ENCODE measurements at regions not wholly inside any gene's neighbourhood (a gene's known extent, or its start where the extent isn't known, plus 50 kb on each side); places are given as distances from the start of the nearest gene placed in this dataset.
"Not testable (repeated sequence)": the region's sequence is repeated elsewhere in the genome, so short reads cannot be mapped to it uniquely, and the experiment has no call there.

- H3K36me3 ChIP-seq (ENCODE audit: control insufficient read depth, insufficient read depth, low read length): no peaks in the 10 kb centered on the region
- H3K4me3 ChIP-seq (ENCODE audit: insufficient read depth, low read depth, low read length, poor library complexity, severe bottlenecking): no peak overlapping the region
- H3K4me1 ChIP-seq (ENCODE audit: control insufficient read depth, insufficient read depth, low read length, poor library complexity, severe bottlenecking): no peaks in the 10 kb centered on the region
- no peak overlapping the region for H3K27ac ChIP-seq (ENCODE audit: insufficient read depth, low read length, poor library complexity, severe bottlenecking)
- no peak for DNase-seq
- no peaks in the 10 kb centered on the region for H3K9me3 ChIP-seq (ENCODE audit: control insufficient read depth, low read length)
- H3K27me3 ChIP-seq (replicated peaks; ENCODE audit: control insufficient read depth, insufficient read depth, low read length, poor library complexity, severe bottlenecking): no peaks in the 10 kb centered on the region
Measured at GRCh38 chr10:7070950-7071349, 339.9 kb downstream of the SFMBT2 start.

DNA sequence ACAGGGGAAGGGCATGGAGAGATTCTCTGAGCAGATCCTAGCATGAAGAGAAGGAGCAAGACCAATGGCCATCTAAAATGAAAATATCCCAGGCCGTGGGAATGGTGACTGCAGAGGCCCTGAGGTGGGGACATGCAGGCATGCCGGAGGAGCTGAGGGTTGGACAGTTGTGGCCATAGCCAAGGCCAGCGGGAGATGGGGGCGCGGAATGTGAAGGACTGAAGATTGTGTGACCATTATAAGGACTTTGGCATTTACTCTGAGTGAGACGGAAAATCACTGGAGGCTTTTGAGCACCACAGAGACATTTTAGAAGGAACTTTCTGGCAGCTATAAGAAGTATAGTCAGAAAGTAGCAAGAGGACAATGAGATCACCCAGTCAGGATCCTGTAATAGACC, 341.1 kb downstream of the SFMBT2 start:
- H3K27ac ChIP-seq (ENCODE audit: insufficient read depth, low read length, poor library complexity, severe bottlenecking): no peak overlapping the region
- H3K36me3 ChIP-seq (ENCODE audit: control insufficient read depth, insufficient read depth, low read length): no peaks in the 10 kb centered on the region
- DNase-seq: no peak
- H3K4me1 ChIP-seq (ENCODE audit: control insufficient read depth, insufficient read depth, low read length, poor library complexity, severe bottlenecking): no peaks in the 10 kb centered on the region
- H3K9me3 ChIP-seq (ENCODE audit: control insufficient read depth, low read length): no peaks in the 10 kb centered on the region
- H3K27me3 ChIP-seq (replicated peaks; ENCODE audit: control insufficient read depth, insufficient read depth, low read length, poor library complexity, severe bottlenecking): no peaks in the 10 kb centered on the region
- no peak overlapping the region for H3K4me3 ChIP-seq (ENCODE audit: insufficient read depth, low read depth, low read length, poor library complexity, severe bottlenecking)

GRCh38 chr10:7056216-7056615, 354.6 kb downstream of the SFMBT2 start:
- Histone ChIP-seq H3K9me3 (ENCODE audit: control insufficient read depth, low read length) (no peaks in the 10 kb centered on the region), H3K36me3 (ENCODE audit: control insufficient read depth, insufficient read depth, low read length) (no peaks in the 10 kb centered on the region)

GRCh38 chr10:7054915-7055314, 355.9 kb downstream of the SFMBT2 start:
- DNase-seq: no peak
- H3K9me3 ChIP-seq (ENCODE audit: control insufficient read depth, low read length): no peaks in the 10 kb centered on the region

More at GRCh38 chr10:7056216-7056615, 354.6 kb downstream of the SFMBT2 start:
- no peak for DNase-seq
- Histone ChIP-seq H3K27ac (ENCODE audit: insufficient read depth, low read length, poor library complexity, severe bottlenecking) (no peak overlapping the region), H3K4me3 (ENCODE audit: insufficient read depth, low read depth, low read length, poor library complexity, severe bottlenecking) (no peak overlapping the region), H3K27me3 (replicated peaks; ENCODE audit: control insufficient read depth, insufficient read depth, low read length, poor library complexity, severe bottlenecking) (no peaks in the 10 kb centered on the region), H3K4me1 (ENCODE audit: control insufficient read depth, insufficient read depth, low read length, poor library complexity, severe bottlenecking) (no peaks in the 10 kb centered on the region)

DNA sequence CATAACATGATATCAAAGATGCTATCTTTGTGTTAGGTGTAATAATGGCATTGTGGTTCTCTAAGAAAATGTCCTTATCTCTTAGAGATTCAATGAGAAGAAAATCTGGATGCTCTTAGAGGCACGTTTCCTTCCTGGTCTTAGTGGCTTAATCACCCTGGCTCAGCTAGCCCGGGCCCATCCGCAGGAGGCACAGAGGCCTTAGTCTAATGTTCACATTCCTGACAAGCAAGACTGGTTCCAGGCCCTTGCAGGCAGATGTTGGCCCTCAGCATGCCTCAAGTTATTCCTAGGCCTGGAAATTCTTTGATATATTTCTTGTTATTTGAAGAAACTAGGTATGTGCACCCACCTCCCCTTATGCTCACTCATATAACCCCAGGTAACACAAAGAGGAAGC, 357.6 kb downstream of the SFMBT2 start:
- Histone ChIP-seq H3K27me3 (replicated peaks; ENCODE audit: control insufficient read depth, insufficient read depth, low read length, poor library complexity, severe bottlenecking) (no peaks in the 10 kb centered on the region), H3K9me3 (ENCODE audit: control insufficient read depth, low read length) (no peaks in the 10 kb centered on the region), H3K27ac (ENCODE audit: insufficient read depth, low read length, poor library complexity, severe bottlenecking) (no peak overlapping the region), H3K4me1 (ENCODE audit: control insufficient read depth, insufficient read depth, low read length, poor library complexity, severe bottlenecking) (no peaks in the 10 kb centered on the region), H3K4me3 (ENCODE audit: insufficient read depth, low read depth, low read length, poor library complexity, severe bottlenecking) (no peak overlapping the region), H3K36me3 (ENCODE audit: control insufficient read depth, insufficient read depth, low read length) (no peaks in the 10 kb centered on the region)
- DNase-seq: no peak

More at GRCh38 chr10:7054915-7055314, 355.9 kb downstream of the SFMBT2 start:
- H3K4me3 ChIP-seq (ENCODE audit: insufficient read depth, low read depth, low read length, poor library complexity, severe bottlenecking): no peak overlapping the region
- no peaks in the 10 kb centered on the region for H3K36me3 ChIP-seq (ENCODE audit: control insufficient read depth, insufficient read depth, low read length)
- H3K27me3 ChIP-seq (replicated peaks; ENCODE audit: control insufficient read depth, insufficient read depth, low read length, poor library complexity, severe bottlenecking): no peaks in the 10 kb centered on the region
- no peaks in the 10 kb centered on the region for H3K4me1 ChIP-seq (ENCODE audit: control insufficient read depth, insufficient read depth, low read length, poor library complexity, severe bottlenecking)
- no peak overlapping the region for H3K27ac ChIP-seq (ENCODE audit: insufficient read depth, low read length, poor library complexity, severe bottlenecking)

DNA sequence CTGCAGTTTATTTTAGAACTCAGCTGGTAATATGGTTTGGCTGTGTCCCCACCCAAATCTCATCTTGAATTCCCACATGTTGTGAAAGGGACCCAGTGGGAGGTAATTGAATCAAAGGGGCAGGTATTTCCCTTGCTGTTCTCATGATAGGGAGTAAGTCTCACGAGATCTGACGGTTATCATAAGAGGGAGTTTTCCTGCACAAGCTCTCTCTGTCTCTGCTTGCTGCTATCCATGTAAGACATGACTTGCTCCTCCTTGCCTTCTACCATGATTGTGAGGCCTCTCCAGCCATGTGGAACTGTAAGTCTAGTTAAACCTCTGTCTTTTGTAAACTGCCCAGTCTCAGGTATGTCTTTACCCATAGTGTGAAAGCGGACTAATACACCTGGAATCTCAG, 360.8 kb downstream of the SFMBT2 start:
- not testable (repeated sequence) for DNase-seq; H3K27ac ChIP-seq (ENCODE audit: insufficient read depth, low read length, poor library complexity, severe bottlenecking); H3K27me3 ChIP-seq (replicated peaks; ENCODE audit: control insufficient read depth, insufficient read depth, low read length, poor library complexity, severe bottlenecking); H3K36me3 ChIP-seq (ENCODE audit: control insufficient read depth, insufficient read depth, low read length); H3K4me3 ChIP-seq (ENCODE audit: insufficient read depth, low read depth, low read length, poor library complexity, severe bottlenecking); H3K9me3 ChIP-seq (ENCODE audit: control insufficient read depth, low read length)
- peaks cover 21% of the 10 kb centered on the region for H3K4me1 ChIP-seq (ENCODE audit: control insufficient read depth, insufficient read depth, low read length, poor library complexity, severe bottlenecking)

DNA sequence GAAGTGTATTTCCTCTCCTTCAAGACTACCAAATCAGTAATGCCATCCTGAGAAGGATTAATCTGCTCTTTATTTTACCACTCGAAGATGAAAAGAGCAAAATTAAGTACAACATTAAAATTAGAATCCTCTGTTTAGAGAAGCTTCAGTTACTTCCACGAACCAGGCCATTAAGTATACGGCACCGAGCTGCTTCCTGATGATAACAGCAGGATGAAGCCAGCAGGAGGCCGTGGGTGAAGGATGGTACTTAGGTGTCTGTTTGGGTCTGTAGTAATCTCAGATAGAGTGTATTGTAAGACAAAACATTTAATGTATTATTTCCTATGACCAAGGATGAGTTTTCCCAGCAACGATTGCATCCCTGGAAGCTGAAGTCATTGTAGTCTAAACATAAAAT, 362.8 kb downstream of the SFMBT2 start:
- Histone ChIP-seq H3K4me3 (ENCODE audit: insufficient read depth, low read depth, low read length, poor library complexity, severe bottlenecking) (no peak overlapping the region), H3K36me3 (ENCODE audit: control insufficient read depth, insufficient read depth, low read length) (no peaks in the 10 kb centered on the region), H3K9me3 (ENCODE audit: control insufficient read depth, low read length) (no peaks in the 10 kb centered on the region), H3K27me3 (replicated peaks; ENCODE audit: control insufficient read depth, insufficient read depth, low read length, poor library complexity, severe bottlenecking) (no peaks in the 10 kb centered on the region), H3K4me1 (ENCODE audit: control insufficient read depth, insufficient read depth, low read length, poor library complexity, severe bottlenecking) (peaks cover 21% of the 10 kb centered on the region), H3K27ac (ENCODE audit: insufficient read depth, low read length, poor library complexity, severe bottlenecking) (no peak overlapping the region)
- no peak for DNase-seq

DNA sequence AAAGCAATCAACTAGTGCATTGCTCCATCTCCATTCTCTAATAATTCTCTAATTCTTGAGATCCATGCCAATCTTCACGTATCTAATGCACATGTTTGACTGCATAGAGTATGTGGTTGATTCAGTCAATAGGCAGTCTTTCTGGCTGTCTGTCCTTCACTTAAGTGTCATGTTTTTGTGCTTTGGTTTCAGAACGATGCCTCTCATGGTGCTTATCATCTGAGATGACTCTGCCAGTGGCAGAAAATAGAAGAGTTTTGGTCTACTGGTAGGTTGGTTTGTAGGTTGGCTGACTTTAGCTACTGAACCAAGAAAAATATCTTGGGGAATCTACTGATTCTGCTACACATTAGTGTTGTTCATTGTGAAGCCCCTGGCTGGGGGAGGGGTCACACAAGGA, 364.2 kb downstream of the SFMBT2 start:
- no peak overlapping the region for H3K27ac ChIP-seq (ENCODE audit: insufficient read depth, low read length, poor library complexity, severe bottlenecking)
- no peaks in the 10 kb centered on the region for H3K27me3 ChIP-seq (replicated peaks; ENCODE audit: control insufficient read depth, insufficient read depth, low read length, poor library complexity, severe bottlenecking)
- H3K4me3 ChIP-seq (ENCODE audit: insufficient read depth, low read depth, low read length, poor library complexity, severe bottlenecking): no peak overlapping the region
- H3K4me1 ChIP-seq (ENCODE audit: control insufficient read depth, insufficient read depth, low read length, poor library complexity, severe bottlenecking): peaks cover 21% of the 10 kb centered on the region
- DNase-seq: no peak
- no peaks in the 10 kb centered on the region for H3K9me3 ChIP-seq (ENCODE audit: control insufficient read depth, low read length)
- no peaks in the 10 kb centered on the region for H3K36me3 ChIP-seq (ENCODE audit: control insufficient read depth, insufficient read depth, low read length)

GRCh38 chr10:7045891-7046599, 364.8 kb downstream of the SFMBT2 start:
- H3K27me3 ChIP-seq (replicated peaks; ENCODE audit: control insufficient read depth, insufficient read depth, low read length, poor library complexity, severe bottlenecking): no peaks in the 10 kb centered on the region
- no peak overlapping the region for H3K4me3 ChIP-seq (ENCODE audit: insufficient read depth, low read depth, low read length, poor library complexity, severe bottlenecking)
- no peak for DNase-seq
- peaks cover 21% of the 10 kb centered on the region for H3K4me1 ChIP-seq (ENCODE audit: control insufficient read depth, insufficient read depth, low read length, poor library complexity, severe bottlenecking)
- H3K27ac ChIP-seq (ENCODE audit: insufficient read depth, low read length, poor library complexity, severe bottlenecking): no peak overlapping the region
- no peaks in the 10 kb centered on the region for H3K36me3 ChIP-seq (ENCODE audit: control insufficient read depth, insufficient read depth, low read length)
- H3K9me3 ChIP-seq (ENCODE audit: control insufficient read depth, low read length): no peaks in the 10 kb centered on the region

DNA sequence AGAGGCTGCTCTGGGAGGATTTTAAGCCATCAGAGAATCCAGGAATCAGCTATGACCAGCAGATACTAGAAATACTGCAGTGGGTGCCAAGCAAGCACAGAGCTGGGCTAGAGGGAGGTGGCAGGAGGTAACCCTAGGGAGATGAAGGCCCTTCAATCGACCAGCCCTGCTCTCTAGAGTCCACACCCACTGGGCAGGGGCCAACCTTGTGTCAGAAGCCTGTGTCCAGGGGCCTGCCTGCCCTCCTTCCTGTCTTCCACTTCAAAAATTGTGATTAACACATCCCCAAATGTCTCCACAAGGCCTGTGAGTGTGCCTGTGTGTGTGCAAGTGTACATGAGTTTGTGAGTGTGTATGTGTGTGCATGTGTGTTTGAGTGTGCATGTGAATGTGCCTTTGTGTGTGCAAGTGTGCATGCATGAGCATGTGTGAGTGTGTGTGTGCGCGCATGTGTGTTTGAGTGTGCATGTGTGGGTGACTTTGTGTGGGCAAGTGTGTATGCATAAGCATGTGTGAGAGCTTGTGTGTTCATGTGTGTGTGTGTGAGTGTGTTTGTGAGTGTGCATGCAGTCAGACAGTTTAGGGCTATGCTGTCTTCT, 367.7 kb downstream of the SFMBT2 start:
- no peak overlapping the region for H3K27ac ChIP-seq (ENCODE audit: insufficient read depth, low read length, poor library complexity, severe bottlenecking)
- no peaks in the 10 kb centered on the region for H3K27me3 ChIP-seq (replicated peaks; ENCODE audit: control insufficient read depth, insufficient read depth, low read length, poor library complexity, severe bottlenecking)
- H3K4me1 ChIP-seq (ENCODE audit: control insufficient read depth, insufficient read depth, low read length, poor library complexity, severe bottlenecking): peaks cover 21% of the 10 kb centered on the region
- no peak overlapping the region for H3K4me3 ChIP-seq (ENCODE audit: insufficient read depth, low read depth, low read length, poor library complexity, severe bottlenecking)
- no peaks in the 10 kb centered on the region for H3K9me3 ChIP-seq (ENCODE audit: control insufficient read depth, low read length)
- no peak for DNase-seq
- no peaks in the 10 kb centered on the region for H3K36me3 ChIP-seq (ENCODE audit: control insufficient read depth, insufficient read depth, low read length)

Data from effector memory CD4-positive, alpha-beta T cell (primary cell).